H1 (cell line): ENCODE measurements at regions not wholly inside any gene's neighbourhood (a gene's known extent, or its start where the extent isn't known, plus 50 kb on each side); places are given as distances from the start of the nearest gene placed in this dataset.

Source experiments
- CEBPB ChIP-seq: IDR thresholded peaks from 2 replicates; pipeline ENCODE4 v1.6.1; 2012; ENCODE audit warnings: low read depth, low read length
- EGR1 ChIP-seq: IDR thresholded peaks from 2 replicates; pipeline ENCODE4 v1.6.1; 2011; ENCODE audit warnings: low read depth, low read length, borderline replicate concordance
- SAP30 ChIP-seq: fragments of 300-600 bp; sonication (generic); IDR thresholded peaks from 2 replicates; pipeline ENCODE4 v1.7.1; 2012; ENCODE audit warnings: low read length, moderate library complexity, mild to moderate bottlenecking, inconsistent platforms; ENCODE audit not compliant: insufficient read depth, insufficient replicate concordance
- TF ChIP-seq, protein P1 (sequence below), 3 experiments: IDR thresholded peaks; 1 replicate in 2 of 3; 2 replicates in 1 of 3; pipeline versions ENCODE4 v1.5.1 to v1.6.1; 2011; ENCODE audit warnings: low read length in 3 of 3, mild to moderate bottlenecking in 3 of 3, inconsistent platforms in 2 of 3, low read depth in 1 of 3, moderate library complexity in 1 of 3; ENCODE audit not compliant: insufficient read depth in 1 of 3; ENCODE audit errors: control extremely low read depth in 1 of 3

DNA sequence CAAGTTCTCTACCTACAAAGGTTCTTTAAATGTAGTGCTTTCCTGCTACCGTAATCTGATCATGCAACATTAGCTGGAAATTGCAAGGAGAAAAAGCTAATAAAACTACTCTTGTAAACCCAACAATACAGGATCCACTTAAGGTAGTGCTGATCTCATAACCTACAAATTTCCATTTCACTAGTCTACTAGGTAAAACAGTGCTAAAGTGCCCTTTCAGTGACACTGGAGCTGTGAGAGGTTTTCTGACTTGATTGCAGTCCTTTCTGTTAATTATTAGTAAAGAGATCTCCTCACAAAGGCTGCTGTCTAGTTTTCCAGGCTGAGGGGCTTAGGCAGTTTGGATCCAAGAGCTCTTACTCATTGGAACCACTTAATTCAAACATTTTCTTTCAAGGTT lies 1118.7 kb downstream of the SH3BGRL start (continued):
- TF ChIP-seq SAP30 = no peak
- TF ChIP-seq EGR1 = no peak
- TF ChIP-seq, protein P1, sequence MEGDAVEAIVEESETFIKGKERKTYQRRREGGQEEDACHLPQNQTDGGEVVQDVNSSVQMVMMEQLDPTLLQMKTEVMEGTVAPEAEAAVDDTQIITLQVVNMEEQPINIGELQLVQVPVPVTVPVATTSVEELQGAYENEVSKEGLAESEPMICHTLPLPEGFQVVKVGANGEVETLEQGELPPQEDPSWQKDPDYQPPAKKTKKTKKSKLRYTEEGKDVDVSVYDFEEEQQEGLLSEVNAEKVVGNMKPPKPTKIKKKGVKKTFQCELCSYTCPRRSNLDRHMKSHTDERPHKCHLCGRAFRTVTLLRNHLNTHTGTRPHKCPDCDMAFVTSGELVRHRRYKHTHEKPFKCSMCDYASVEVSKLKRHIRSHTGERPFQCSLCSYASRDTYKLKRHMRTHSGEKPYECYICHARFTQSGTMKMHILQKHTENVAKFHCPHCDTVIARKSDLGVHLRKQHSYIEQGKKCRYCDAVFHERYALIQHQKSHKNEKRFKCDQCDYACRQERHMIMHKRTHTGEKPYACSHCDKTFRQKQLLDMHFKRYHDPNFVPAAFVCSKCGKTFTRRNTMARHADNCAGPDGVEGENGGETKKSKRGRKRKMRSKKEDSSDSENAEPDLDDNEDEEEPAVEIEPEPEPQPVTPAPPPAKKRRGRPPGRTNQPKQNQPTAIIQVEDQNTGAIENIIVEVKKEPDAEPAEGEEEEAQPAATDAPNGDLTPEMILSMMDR (IDR thresholded peaks at IDR 0.05; ENCODE audit: control extremely low read depth in 1 of 3, insufficient read depth in 1 of 3, low read depth in 1 of 3, low read length in 3 of 3) = no peak
- no peak for TF ChIP-seq CEBPB
